HepG2 (cell line): ENCODE measurements at regions not wholly inside any gene's neighbourhood (a gene's known extent, or its start where the extent isn't known, plus 50 kb on each side); places are given as distances from the start of the nearest gene placed in this dataset.

ENCODE experiments used
- ATAC-seq: fragments of 200-7000 bp; cut with Tn5 transposase; 3 replicates; pipeline ENCODE4 v1.9.1; 2020; ENCODE audit warnings: mild to moderate bottlenecking, moderate library complexity
- BruUV-seq: library from RNA; stranded (reverse); fragments of 400-500 nt; replicated peaks from 2 replicates; lab custom pipeline; 2021; lab: Mats Ljungman, UMichigan
- CTCF ChIA-PET: fragments of 300-600 bp; formaldehyde crosslinking; extraction: SDS; loops from one replicate; lab custom pipeline; 2021; ENCODE audit warnings: low total read pairs, inconsistent platforms, low intra/inter-chr PET ratio; lab: Yijun Ruan, JAX
- POLR2A ChIA-PET: fragments of 350-600 bp; sonication (Branson Sonifier 250); formaldehyde crosslinking; loops from one replicate; lab custom pipeline; 2020; ENCODE audit warnings: antibody characterized with exemption, inconsistent platforms; lab: Yijun Ruan, JAX
- DNase-seq: peaks from one replicate; pipeline ENCODE4 v3.0.0-alpha.2; 2015; ENCODE audit warnings: low spot score
- FAIRE-seq: peaks from 3 replicates; lab custom pipeline; 2011; peaks lifted over from hg19 to GRCh38; lab: Jason Lieb, UNC
- H2AFZ ChIP-seq: one replicate; pipeline ENCODE4 v1.6.1; 2011; ENCODE audit warnings: low read length, inconsistent platforms
- H3K27ac ChIP-seq: fragments of 300-600 bp; 3 replicates; pipeline ENCODE4 v1.8.0; 2011; ENCODE audit warnings: mixed run types, mild to moderate bottlenecking, mixed read lengths, low read length, inconsistent platforms; ENCODE audit not compliant: insufficient read depth; ENCODE audit errors: extremely low read length
- H3K27me3 ChIP-seq, 2 experiments: fragments of 200-600 bp in 1 of 2; 2 replicates in 1 of 2; 3 replicates in 1 of 2; pipeline versions ENCODE4 v1.6.0 to v1.8.0; 2011; ENCODE audit warnings: low read length in 2 of 2, mild to moderate bottlenecking in 2 of 2, moderate library complexity in 2 of 2, inconsistent platforms in 1 of 2; ENCODE audit not compliant: insufficient read depth in 2 of 2, control insufficient read depth in 1 of 2
- H3K36me3 ChIP-seq, 2 experiments: fragments of 200-600 bp in 1 of 2; replicated peaks in 1 of 2; 2 replicates in 1 of 2; 3 replicates in 1 of 2; pipeline versions ENCODE4 v1.5.1 to v1.8.0; 2011; ENCODE audit warnings: low read length in 2 of 2, inconsistent platforms in 1 of 2; ENCODE audit not compliant: insufficient read depth in 2 of 2, control insufficient read depth in 1 of 2
- H3K4me1 ChIP-seq: 2 replicates; pipeline ENCODE4 v1.5.1; 2012; ENCODE audit warnings: low read length, inconsistent platforms; ENCODE audit not compliant: insufficient read depth
- H3K4me2 ChIP-seq: 2 replicates; pipeline ENCODE4 v1.6.0; 2011; ENCODE audit warnings: low read depth, low read length, inconsistent platforms
- H3K4me3 ChIP-seq, 3 experiments: fragments of 200-600 bp in 1 of 3; sonication (generic), shearing (Covaris generic) in 1 of 3; replicated peaks in 1 of 3; 2 replicates each; pipeline ENCODE4 v1.5.1; 2011 to 2016; ENCODE audit warnings: low read length in 3 of 3, inconsistent platforms in 2 of 3, low read depth in 2 of 3, mild to moderate bottlenecking in 2 of 3, control low read depth in 1 of 3, mixed read lengths in 1 of 3; ENCODE audit not compliant: insufficient read depth in 1 of 3
- H3K79me2 ChIP-seq: one replicate; pipeline ENCODE4 v1.6.1; 2011; ENCODE audit warnings: low read length, inconsistent platforms; ENCODE audit not compliant: insufficient read depth
- H3K9ac ChIP-seq: 2 replicates; pipeline ENCODE4 v1.6.0; 2011; ENCODE audit warnings: mild to moderate bottlenecking, low read depth, low read length, inconsistent platforms; ENCODE audit not compliant: insufficient read depth
- H3K9me3 ChIP-seq: 2 replicates; pipeline ENCODE4 v1.5.1; 2012; ENCODE audit warnings: mild to moderate bottlenecking, low read length
- H4K20me1 ChIP-seq: 2 replicates; pipeline ENCODE4 v1.6.0; 2011; ENCODE audit warnings: inconsistent platforms, mild to moderate bottlenecking, low read length, moderate library complexity; ENCODE audit not compliant: insufficient read depth
- MXD1 ChIP-seq: sonication (generic); formaldehyde crosslinking; IDR thresholded peaks from 2 replicates; pipeline ENCODE4 v1.4.0; 2020; ENCODE audit warnings: mild to moderate bottlenecking, missing genetic modification reagents
- ZNF263 ChIP-seq: sonication (generic); formaldehyde crosslinking; IDR thresholded peaks from 2 replicates; pipeline ENCODE4 v1.4.0; 2020; ENCODE audit warnings: missing genetic modification reagents
- ZNF275 ChIP-seq: sonication (generic); formaldehyde crosslinking; IDR thresholded peaks from 2 replicates; pipeline ENCODE4 v1.8.0; 2022; ENCODE audit warnings: missing genetic modification reagents, mild to moderate bottlenecking, inconsistent platforms, borderline replicate concordance
- ZNF296 ChIP-seq: sonication (generic); formaldehyde crosslinking; conservative IDR thresholded peaks from 2 replicates; pipeline ENCODE4 v1.5.0; 2020; ENCODE audit warnings: mild to moderate bottlenecking, missing genetic modification reagents
- ZNF577 ChIP-seq: sonication (generic); formaldehyde crosslinking; IDR thresholded peaks from 2 replicates; pipeline ENCODE4 v1.4.0; 2020; ENCODE audit warnings: mild to moderate bottlenecking, low read depth, missing genetic modification reagents, borderline replicate concordance
- ZNF878 ChIP-seq: sonication (generic); formaldehyde crosslinking; IDR thresholded peaks from 2 replicates; pipeline ENCODE4 v1.8.1; 2023; ENCODE audit warnings: mild to moderate bottlenecking, missing genetic modification reagents, moderate library complexity
- ZXDC ChIP-seq: sonication (generic); formaldehyde crosslinking; IDR thresholded peaks from 2 replicates; pipeline ENCODE4 v1.5.0; 2020; ENCODE audit warnings: mild to moderate bottlenecking, missing genetic modification reagents
- WGBS: methylation state at CpG from one replicate; pipeline ENCODE4 v1.1.6; 2017; ENCODE audit warnings: low lambda C conversion rate; 5-methylcytosine and 5-hydroxymethylcytosine counted together
- in situ Hi-C: cut with HindIII; loops from 2 replicates; pipeline ENCODE4 v1.10.0; 2017; ENCODE audit warnings: low pct_unique_long_range_greater_than_20kb; ENCODE audit not compliant: extremely low pct_ligation_motif_present
- intact Hi-C: fragments of 100-400 bp; cut with micrococcal nuclease; formaldehyde crosslinking; loops from one replicate; pipeline ENCODE4 v1.10.0; 2022; ENCODE audit not compliant: unreplicated experiment

GRCh38 chr10:85195596-85195995 is 867.2 kb downstream of the CCSER2 start:
- Histone ChIP-seq H3K9me3 (no peaks in the 10 kb centered on the region), H3K4me1 (no peaks in the 10 kb centered on the region), H4K20me1 (no peaks in the 10 kb centered on the region), H3K4me3 (no peak overlapping the region), H3K4me2 (no peak overlapping the region), H3K36me3 (0 out of 5 replicates have a peak, but pooled peaks cover 0 to 1% of the 10 kb centered on the region in 2 experiments), H3K79me2 (no peaks in the 10 kb centered on the region), H3K27ac (no peak overlapping the region), H2AFZ (no peak overlapping the region), H3K27me3 (no peaks in the 10 kb centered on the region), H3K9ac (no peak overlapping the region)
- ChIA-PET POLR2A (no interaction called here), CTCF (no interaction called here)
- intact Hi-C loops (no loop called here), in situ Hi-C loops (no loop called here)
- DNase-seq (no peak), FAIRE-seq (no peak), ATAC-seq (no peak)
- BruUV-seq: no TSS peak
- TF ChIP-seq ZXDC (no peak), ZNF878 (no peak), MXD1 (CRISPR knock-in tag) (no peak), ZNF275 (CRISPR knock-in tag) (no peak), ZNF577 (no peak), ZNF263 (CRISPR knock-in tag) (no peak), ZNF296 (CRISPR knock-in tag) (no peak)
- WGBS: 0% methylated on average over 2 of the region's 2 CpGs
